Neural progenitor cell (in vitro differentiated cells): ENCODE measurements at regions not wholly inside any gene's neighbourhood (a gene's known extent, or its start where the extent isn't known, plus 50 kb on each side); places are given as distances from the start of the nearest gene placed in this dataset.
A peak's percentile ranks its signal among the peaks of the same experiment; 100 is the strongest.

Source experiments
- DNase-seq: peaks from one replicate; pipeline ENCODE4 v3.0.0-alpha.2; 2016; ENCODE audit warnings: low spot score
- H2AFZ ChIP-seq: fragments of 200-600 bp; sonication (generic); replicated peaks from 2 replicates; pipeline ENCODE4 v1.6.1; 2016; ENCODE audit warnings: antibody characterized with exemption
- H3F3A ChIP-seq: fragments of 200-600 bp; sonication (generic); 2 replicates; pipeline ENCODE4 v1.6.1; 2016; ENCODE audit warnings: antibody characterized with exemption, low read depth
- H3K27ac ChIP-seq: fragments of 200-600 bp; sonication (generic); 2 replicates; pipeline ENCODE4 v1.5.1; 2016; ENCODE audit warnings: mild to moderate bottlenecking
- H3K27me3 ChIP-seq: fragments of 200-600 bp; sonication (generic); 2 replicates; pipeline ENCODE4 v1.6.1; 2016; ENCODE audit warnings: mild to moderate bottlenecking, moderate library complexity
- H3K36me3 ChIP-seq: fragments of 200-600 bp; sonication (generic); 2 replicates; pipeline ENCODE4 v1.5.1; 2016
- H3K4me1 ChIP-seq: fragments of 200-600 bp; sonication (generic); 2 replicates; pipeline ENCODE4 v1.6.1; 2016; ENCODE audit warnings: mixed run types
- H3K4me2 ChIP-seq: fragments of 200-600 bp; sonication (generic); 2 replicates; pipeline ENCODE4 v1.6.1; 2016
- H3K4me3 ChIP-seq: fragments of 200-600 bp; sonication (generic); 2 replicates; pipeline ENCODE4 v1.5.1; 2016
- H3K79me2 ChIP-seq: fragments of 200-600 bp; sonication (generic); 2 replicates; pipeline ENCODE4 v1.6.1; 2016; ENCODE audit warnings: low read depth
- H3K9ac ChIP-seq: fragments of 200-600 bp; sonication (generic); 2 replicates; pipeline ENCODE4 v1.6.1; 2016
- H3K9me3 ChIP-seq: fragments of 200-600 bp; sonication (generic); 2 replicates; pipeline ENCODE4 v1.5.1; 2016; ENCODE audit warnings: low read depth
- H4K20me1 ChIP-seq: fragments of 200-600 bp; sonication (generic); 2 replicates; pipeline ENCODE4 v1.6.1; 2016; ENCODE audit warnings: low read depth
- H3K27ac Mint-ChIP-seq: 3 replicates; pipeline ENCODE4 v1.8.0; 2021; ENCODE audit warnings: mixed read lengths
- H3K27me3 Mint-ChIP-seq: 2 replicates; pipeline ENCODE4 v1.8.0; 2022; ENCODE audit warnings: low read depth, mild to moderate bottlenecking, inconsistent platforms, moderate library complexity, mixed read lengths; ENCODE audit not compliant: insufficient read depth
- H3K36me3 Mint-ChIP-seq: 3 replicates; pipeline ENCODE4 v1.8.0; 2021; ENCODE audit warnings: mixed read lengths
- H3K4me1 Mint-ChIP-seq: 3 replicates; pipeline ENCODE4 v1.8.0; 2021; ENCODE audit warnings: mixed read lengths
- H3K4me3 Mint-ChIP-seq: 3 replicates; pipeline ENCODE4 v1.8.0; 2021; ENCODE audit warnings: mild to moderate bottlenecking, moderate library complexity, mixed read lengths
- H3K9me3 Mint-ChIP-seq: 3 replicates; pipeline ENCODE4 v1.8.0; 2020; ENCODE audit warnings: mixed read lengths
- CTCF ChIP-seq: fragments of 200-600 bp; sonication (generic); IDR thresholded peaks from 2 replicates; pipeline ENCODE4 v1.5.1; 2017; ENCODE audit warnings: antibody characterized with exemption, mild to moderate bottlenecking
- EZH2 ChIP-seq: fragments of 200-600 bp; sonication (generic); IDR thresholded peaks from 2 replicates; pipeline ENCODE4 v1.6.1; 2017; ENCODE audit warnings: antibody characterized with exemption, mild to moderate bottlenecking, moderate library complexity
- EZH2phosphoT487 ChIP-seq: fragments of 200-600 bp; sonication (generic); IDR thresholded peaks from 2 replicates; pipeline ENCODE4 v1.6.1; 2017; ENCODE audit warnings: antibody characterized with exemption

GRCh38 chr13:30145709-30146367 lies 161.5 kb downstream of the KATNAL1 start:
- H3K9me3 Mint-ChIP-seq = peaks cover 4% of the 10 kb centered on the region
- Histone ChIP-seq H2AFZ (no peak overlapping the region), H4K20me1 (no peaks in the 10 kb centered on the region), H3F3A (no peaks in the 10 kb centered on the region), H3K9me3 (no peaks in the 10 kb centered on the region), H3K36me3 (no peaks in the 10 kb centered on the region), H3K4me2 (no peak overlapping the region), H3K27ac (no peak overlapping the region), H3K4me1 (no peaks in the 10 kb centered on the region), H3K27me3 (no peaks in the 10 kb centered on the region), H3K79me2 (no peaks in the 10 kb centered on the region), H3K9ac (no peak overlapping the region), H3K4me3 (no peak overlapping the region)
- H3K4me1 Mint-ChIP-seq = peaks cover 29% of the 10 kb centered on the region
- H3K4me3 Mint-ChIP-seq = no peak overlapping the region
- peaks cover 26% of the 10 kb centered on the region for H3K27me3 Mint-ChIP-seq
- no peak overlapping the region for H3K27ac Mint-ChIP-seq
- no peak for DNase-seq
- TF ChIP-seq EZH2phosphoT487 = no peak
- no peak for TF ChIP-seq CTCF
- TF ChIP-seq EZH2 = no peak
- H3K36me3 Mint-ChIP-seq = peaks cover 2% of the 10 kb centered on the region

GRCh38 chr13:30143666-30144400 lies 163.5 kb downstream of the KATNAL1 start:
- Histone ChIP-seq H3K9ac (no peak overlapping the region), H3K79me2 (no peaks in the 10 kb centered on the region), H3K4me1 (no peaks in the 10 kb centered on the region), H3F3A (no peaks in the 10 kb centered on the region), H3K27me3 (no peaks in the 10 kb centered on the region), H4K20me1 (no peaks in the 10 kb centered on the region), H2AFZ (no peak overlapping the region), H3K4me3 (no peak overlapping the region), H3K27ac (no peak overlapping the region), H3K36me3 (no peaks in the 10 kb centered on the region), H3K9me3 (no peaks in the 10 kb centered on the region), H3K4me2 (no peak overlapping the region)
- DNase-seq = no peak
- no peak for TF ChIP-seq EZH2
- TF ChIP-seq CTCF = no peak
- TF ChIP-seq EZH2phosphoT487 = no peak
- peaks cover 6% of the 10 kb centered on the region for H3K9me3 Mint-ChIP-seq
- H3K27me3 Mint-ChIP-seq = peaks cover 24% of the 10 kb centered on the region
- H3K27ac Mint-ChIP-seq = peak overlapping the region; percentile 72
- H3K4me3 Mint-ChIP-seq = no peak overlapping the region
- H3K36me3 Mint-ChIP-seq = peaks cover 2% of the 10 kb centered on the region
- H3K4me1 Mint-ChIP-seq = peaks cover 27% of the 10 kb centered on the region

GRCh38 chr13:30142486-30143211 lies 164.7 kb downstream of the KATNAL1 start:
- Histone ChIP-seq H3K4me3 (no peak overlapping the region), H4K20me1 (no peaks in the 10 kb centered on the region), H2AFZ (no peak overlapping the region), H3K36me3 (no peaks in the 10 kb centered on the region), H3K9me3 (no peaks in the 10 kb centered on the region), H3K4me1 (no peaks in the 10 kb centered on the region), H3F3A (no peaks in the 10 kb centered on the region), H3K4me2 (no peak overlapping the region), H3K9ac (no peak overlapping the region), H3K27ac (no peak overlapping the region), H3K79me2 (no peaks in the 10 kb centered on the region), H3K27me3 (no peaks in the 10 kb centered on the region)
- peaks cover 2% of the 10 kb centered on the region for H3K36me3 Mint-ChIP-seq
- peaks cover 37% of the 10 kb centered on the region for H3K4me1 Mint-ChIP-seq
- no peak for DNase-seq
- TF ChIP-seq EZH2phosphoT487 = no peak
- no peak for TF ChIP-seq CTCF
- TF ChIP-seq EZH2 = no peak
- H3K9me3 Mint-ChIP-seq = peaks cover 6% of the 10 kb centered on the region
- H3K27me3 Mint-ChIP-seq = peaks cover 22% of the 10 kb centered on the region
- no peak overlapping the region for H3K4me3 Mint-ChIP-seq
- H3K27ac Mint-ChIP-seq = peak overlapping the region; percentile 66
